ENCODE measurements at regions not wholly inside any gene's neighbourhood (a gene's known extent, or its start where the extent isn't known, plus 50 kb on each side); places are given as distances from the start of the nearest gene placed in this dataset.

- TF ChIP-seq CTCF (IDR thresholded peaks at IDR 0.05 in 8 of 11, conservative IDR thresholded peaks at IDR 0.05 in 3 of 11) (no peak), POLR2AphosphoS5 (IDR thresholded peaks at IDR 0.05) (no peak), POLR2A (IDR thresholded peaks at IDR 0.05) (no peak)
Measured at GRCh38 chr5:149435660-149436059, 56.6 kb upstream of the IL17B start.
